Ishikawa (cell line): ENCODE measurements at regions not wholly inside any gene's neighbourhood (a gene's known extent, or its start where the extent isn't known, plus 50 kb on each side); places are given as distances from the start of the nearest gene placed in this dataset.

ENCODE experiments used
- CEBPB ChIP-seq: IDR thresholded peaks from 2 replicates; pipeline ENCODE4 v1.6.1; 2012
- CREB1 ChIP-seq: IDR thresholded peaks from 2 replicates; pipeline ENCODE4 v1.6.1; 2012; ENCODE audit warnings: low read depth
- EGR1 ChIP-seq: IDR thresholded peaks from 2 replicates; pipeline ENCODE4 v1.6.1; 2012
- EP300 ChIP-seq: IDR thresholded peaks from 2 replicates; pipeline ENCODE4 v1.6.1; 2012; ENCODE audit warnings: borderline replicate concordance
- FOXM1 ChIP-seq: IDR thresholded peaks from 2 replicates; pipeline ENCODE4 v1.6.1; 2012; ENCODE audit warnings: low read depth, borderline replicate concordance
- NFIC ChIP-seq: IDR thresholded peaks from 2 replicates; pipeline ENCODE4 v1.6.1; 2012
- RAD21 ChIP-seq: IDR thresholded peaks from 2 replicates; pipeline ENCODE4 v1.6.1; 2012; ENCODE audit warnings: low read depth
- TAF1 ChIP-seq: IDR thresholded peaks from 2 replicates; pipeline ENCODE4 v1.6.1; 2012; ENCODE audit warnings: low read depth, mild to moderate bottlenecking
- TCF12 ChIP-seq: IDR thresholded peaks from 2 replicates; pipeline ENCODE4 v1.6.1; 2012; ENCODE audit warnings: low read depth
- TEAD4 ChIP-seq: IDR thresholded peaks from 2 replicates; pipeline ENCODE4 v1.6.1; 2012
- YY1 ChIP-seq: IDR thresholded peaks from 2 replicates; pipeline ENCODE4 v1.6.1; 2012; ENCODE audit warnings: low read depth
- ZBTB7A ChIP-seq: IDR thresholded peaks from 2 replicates; pipeline ENCODE4 v1.6.1; 2012; ENCODE audit warnings: low read depth
- TF ChIP-seq, protein P1 (sequence below): IDR thresholded peaks from 2 replicates; pipeline ENCODE4 v1.6.1; 2012
- TF ChIP-seq, protein P2 (sequence below): IDR thresholded peaks from 2 replicates; pipeline ENCODE4 v1.6.1; 2012; ENCODE audit warnings: low read depth, mild to moderate bottlenecking
- TF ChIP-seq, protein P3 (sequence below): IDR thresholded peaks from 2 replicates; pipeline ENCODE4 v1.6.1; 2012

GRCh38 chr20:21902391-21902790 is 196.9 kb downstream of the PAX1 start:
- TF ChIP-seq CEBPB (no peak), TCF12 (no peak)
- TF ChIP-seq, protein P1, sequence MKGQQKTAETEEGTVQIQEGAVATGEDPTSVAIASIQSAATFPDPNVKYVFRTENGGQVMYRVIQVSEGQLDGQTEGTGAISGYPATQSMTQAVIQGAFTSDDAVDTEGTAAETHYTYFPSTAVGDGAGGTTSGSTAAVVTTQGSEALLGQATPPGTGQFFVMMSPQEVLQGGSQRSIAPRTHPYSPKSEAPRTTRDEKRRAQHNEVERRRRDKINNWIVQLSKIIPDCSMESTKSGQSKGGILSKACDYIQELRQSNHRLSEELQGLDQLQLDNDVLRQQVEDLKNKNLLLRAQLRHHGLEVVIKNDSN = no peak

GRCh38 chr20:21901470-21902275 is 196.2 kb downstream of the PAX1 start:
- TF ChIP-seq FOXM1 (no peak), CREB1 (no peak)

DNA sequence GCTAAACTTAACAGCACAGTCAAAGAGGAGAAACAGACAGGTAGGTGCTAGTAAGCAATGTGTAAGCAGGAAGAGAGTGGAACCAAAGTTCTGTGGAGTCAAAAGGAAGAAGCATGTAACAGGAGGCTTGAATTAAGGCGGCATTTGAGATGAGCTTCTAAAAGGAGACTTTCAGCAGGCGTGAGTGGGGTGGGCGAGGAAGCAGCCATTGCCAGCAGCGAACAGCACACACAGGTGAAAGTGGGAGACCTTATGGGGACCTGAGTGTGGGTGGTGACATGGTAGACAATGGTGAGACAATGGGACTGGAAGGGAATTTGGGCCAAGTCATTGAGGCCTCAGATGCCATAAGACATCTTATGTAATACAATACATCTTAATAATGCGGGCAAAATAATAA is 195.0 kb downstream of the PAX1 start:
- no peak for TF ChIP-seq ZBTB7A
- no peak for TF ChIP-seq TCF12
- TF ChIP-seq CEBPB = no peak
- TF ChIP-seq, protein P2, sequence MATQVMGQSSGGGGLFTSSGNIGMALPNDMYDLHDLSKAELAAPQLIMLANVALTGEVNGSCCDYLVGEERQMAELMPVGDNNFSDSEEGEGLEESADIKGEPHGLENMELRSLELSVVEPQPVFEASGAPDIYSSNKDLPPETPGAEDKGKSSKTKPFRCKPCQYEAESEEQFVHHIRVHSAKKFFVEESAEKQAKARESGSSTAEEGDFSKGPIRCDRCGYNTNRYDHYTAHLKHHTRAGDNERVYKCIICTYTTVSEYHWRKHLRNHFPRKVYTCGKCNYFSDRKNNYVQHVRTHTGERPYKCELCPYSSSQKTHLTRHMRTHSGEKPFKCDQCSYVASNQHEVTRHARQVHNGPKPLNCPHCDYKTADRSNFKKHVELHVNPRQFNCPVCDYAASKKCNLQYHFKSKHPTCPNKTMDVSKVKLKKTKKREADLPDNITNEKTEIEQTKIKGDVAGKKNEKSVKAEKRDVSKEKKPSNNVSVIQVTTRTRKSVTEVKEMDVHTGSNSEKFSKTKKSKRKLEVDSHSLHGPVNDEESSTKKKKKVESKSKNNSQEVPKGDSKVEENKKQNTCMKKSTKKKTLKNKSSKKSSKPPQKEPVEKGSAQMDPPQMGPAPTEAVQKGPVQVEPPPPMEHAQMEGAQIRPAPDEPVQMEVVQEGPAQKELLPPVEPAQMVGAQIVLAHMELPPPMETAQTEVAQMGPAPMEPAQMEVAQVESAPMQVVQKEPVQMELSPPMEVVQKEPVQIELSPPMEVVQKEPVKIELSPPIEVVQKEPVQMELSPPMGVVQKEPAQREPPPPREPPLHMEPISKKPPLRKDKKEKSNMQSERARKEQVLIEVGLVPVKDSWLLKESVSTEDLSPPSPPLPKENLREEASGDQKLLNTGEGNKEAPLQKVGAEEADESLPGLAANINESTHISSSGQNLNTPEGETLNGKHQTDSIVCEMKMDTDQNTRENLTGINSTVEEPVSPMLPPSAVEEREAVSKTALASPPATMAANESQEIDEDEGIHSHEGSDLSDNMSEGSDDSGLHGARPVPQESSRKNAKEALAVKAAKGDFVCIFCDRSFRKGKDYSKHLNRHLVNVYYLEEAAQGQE = no peak
- TF ChIP-seq FOXM1 = no peak
- no peak for TF ChIP-seq YY1
- no peak for TF ChIP-seq TAF1
- TF ChIP-seq, protein P1 = no peak
- TF ChIP-seq TEAD4 = no peak
- no peak for TF ChIP-seq CREB1
- TF ChIP-seq RAD21 = no peak
- no peak for TF ChIP-seq NFIC
- TF ChIP-seq EGR1 = no peak
- no peak for TF ChIP-seq EP300
- TF ChIP-seq, protein P3, sequence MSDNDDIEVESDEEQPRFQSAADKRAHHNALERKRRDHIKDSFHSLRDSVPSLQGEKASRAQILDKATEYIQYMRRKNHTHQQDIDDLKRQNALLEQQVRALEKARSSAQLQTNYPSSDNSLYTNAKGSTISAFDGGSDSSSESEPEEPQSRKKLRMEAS = no peak

- no peak for TF ChIP-seq CREB1
- TF ChIP-seq TEAD4 = no peak
- TF ChIP-seq EP300 = no peak
Observed at GRCh38 chr20:21874921-21875320, 169.5 kb downstream of the PAX1 start.

- TF ChIP-seq RAD21 = no peak
- TF ChIP-seq, protein P2 = no peak
- TF ChIP-seq TEAD4 = no peak
- no peak for TF ChIP-seq EGR1
- no peak for TF ChIP-seq NFIC
- TF ChIP-seq, protein P1 = no peak
- no peak for TF ChIP-seq CEBPB
- TF ChIP-seq TCF12 = no peak
- TF ChIP-seq EP300 = no peak
- no peak for TF ChIP-seq YY1
- TF ChIP-seq ZBTB7A = no peak
- TF ChIP-seq, protein P3 = no peak
- no peak for TF ChIP-seq CREB1
- TF ChIP-seq FOXM1 = no peak
- no peak for TF ChIP-seq TAF1
Observed at GRCh38 chr20:21874127-21874526, 168.7 kb downstream of the PAX1 start.

DNA sequence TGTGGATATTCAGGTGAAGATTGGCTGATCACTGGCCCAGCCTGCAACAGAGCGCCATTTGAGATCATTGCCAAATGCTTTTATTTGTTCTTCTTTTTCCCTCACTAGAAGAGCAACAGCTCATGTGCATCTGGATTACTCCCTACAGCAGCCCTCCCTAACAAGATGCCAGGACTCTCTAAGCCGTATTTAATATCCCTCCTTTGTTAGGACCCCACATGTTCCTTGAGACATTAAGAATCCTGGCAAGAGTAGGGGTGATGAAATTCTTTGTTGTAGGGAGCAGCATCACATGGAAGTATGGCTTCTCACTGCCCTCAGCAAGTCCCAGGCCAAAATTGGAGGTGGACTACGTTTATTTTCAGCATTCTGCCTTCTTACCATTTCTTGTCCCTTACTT is 167.8 kb downstream of the PAX1 start:
- TF ChIP-seq TAF1 (no peak), YY1 (no peak), CREB1 (no peak), TEAD4 (no peak), EGR1 (no peak), TCF12 (no peak), NFIC (no peak), CEBPB (no peak), EP300 (no peak), RAD21 (no peak), ZBTB7A (no peak), FOXM1 (no peak)
- TF ChIP-seq, protein P1 = no peak
- TF ChIP-seq, protein P2 = no peak
